GM19035 (cell line): ENCODE measurements at regions not wholly inside any gene's neighbourhood (a gene's known extent, or its start where the extent isn't known, plus 50 kb on each side); places are given as distances from the start of the nearest gene placed in this dataset.

ENCODE experiments used
- ATAC-seq: cut with Tn5 transposase; IDR thresholded peaks from one replicate; pipeline ENCODE4 v1.9.1; 2021; ENCODE audit not compliant: unreplicated experiment

DNA sequence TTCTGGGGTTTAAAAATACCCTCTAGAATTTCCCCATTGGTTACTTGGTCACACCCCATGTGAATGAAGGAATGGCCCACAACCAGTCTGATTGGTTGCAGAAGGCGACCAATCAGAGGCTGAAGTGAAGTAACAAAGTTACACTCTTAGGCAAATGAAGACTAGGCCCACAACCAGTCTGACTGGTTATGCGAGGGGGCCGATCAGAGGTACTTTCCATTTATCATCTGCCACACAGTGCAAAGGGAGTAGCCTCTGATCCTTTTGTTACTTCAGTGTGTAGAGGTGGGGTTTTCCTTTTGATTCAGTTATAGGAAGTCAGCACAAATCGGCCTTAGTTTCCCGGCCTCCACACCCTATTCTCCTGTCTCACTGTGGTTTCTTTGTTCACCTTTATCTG is 61.2 kb upstream of the SGK1 start:
- ATAC-seq = peak; percentile 96

DNA sequence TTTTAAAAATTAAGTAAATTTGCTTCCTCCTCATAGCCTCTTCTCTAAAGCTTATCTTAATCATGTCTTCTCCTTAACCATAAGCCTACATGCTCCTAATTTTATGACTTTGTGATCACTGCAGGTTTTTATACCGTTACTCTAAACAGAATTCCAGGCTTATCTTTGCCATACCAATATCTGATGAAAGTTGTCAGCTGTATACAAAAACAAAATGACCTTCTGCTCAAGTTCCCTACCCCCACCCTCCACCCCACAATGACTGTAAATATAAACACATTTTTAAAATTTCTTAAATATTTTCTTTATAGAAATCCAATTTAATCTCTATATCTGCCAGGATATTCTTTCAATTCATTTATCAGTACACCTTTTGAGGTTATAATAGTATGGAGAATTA is 60.5 kb upstream of the SGK1 start:
- ATAC-seq = no peak

DNA sequence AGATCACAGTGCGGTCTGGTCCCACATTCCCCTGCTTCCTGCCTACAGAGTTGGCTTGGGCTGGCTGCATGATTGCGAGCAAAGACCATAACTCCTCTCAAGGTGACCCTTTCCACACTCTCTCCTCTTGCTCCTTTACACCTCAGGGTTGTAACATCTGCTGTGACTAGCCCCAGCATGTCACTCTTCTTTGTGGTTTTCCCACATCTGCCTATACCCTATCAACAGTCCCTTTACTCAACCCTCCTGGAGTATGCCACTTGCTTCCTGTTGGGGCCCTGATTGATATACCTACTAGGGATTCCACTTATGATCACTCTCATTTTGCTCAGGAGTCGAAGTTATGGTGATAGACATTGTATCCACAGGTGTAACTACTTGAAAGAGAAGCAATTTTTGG is 58.9 kb upstream of the SGK1 start:
- no peak for ATAC-seq

DNA sequence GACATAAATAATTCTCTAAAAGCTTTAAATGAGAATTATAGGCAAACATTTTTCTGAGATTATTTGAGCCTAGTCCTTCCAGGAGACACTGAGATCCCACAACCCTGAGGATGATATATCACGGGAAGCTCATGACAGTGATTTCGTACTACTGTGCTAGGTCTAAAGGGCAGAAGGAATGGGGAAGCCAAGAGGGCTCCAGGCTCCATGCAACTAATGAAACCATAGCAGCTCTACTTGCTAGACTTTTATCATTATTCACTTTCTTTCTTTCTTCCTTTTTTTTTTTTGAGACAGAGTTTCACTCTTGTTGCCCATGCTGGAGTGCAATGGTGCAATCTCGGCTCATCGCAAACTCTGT is 57.3 kb upstream of the SGK1 start:
- ATAC-seq = no peak

DNA sequence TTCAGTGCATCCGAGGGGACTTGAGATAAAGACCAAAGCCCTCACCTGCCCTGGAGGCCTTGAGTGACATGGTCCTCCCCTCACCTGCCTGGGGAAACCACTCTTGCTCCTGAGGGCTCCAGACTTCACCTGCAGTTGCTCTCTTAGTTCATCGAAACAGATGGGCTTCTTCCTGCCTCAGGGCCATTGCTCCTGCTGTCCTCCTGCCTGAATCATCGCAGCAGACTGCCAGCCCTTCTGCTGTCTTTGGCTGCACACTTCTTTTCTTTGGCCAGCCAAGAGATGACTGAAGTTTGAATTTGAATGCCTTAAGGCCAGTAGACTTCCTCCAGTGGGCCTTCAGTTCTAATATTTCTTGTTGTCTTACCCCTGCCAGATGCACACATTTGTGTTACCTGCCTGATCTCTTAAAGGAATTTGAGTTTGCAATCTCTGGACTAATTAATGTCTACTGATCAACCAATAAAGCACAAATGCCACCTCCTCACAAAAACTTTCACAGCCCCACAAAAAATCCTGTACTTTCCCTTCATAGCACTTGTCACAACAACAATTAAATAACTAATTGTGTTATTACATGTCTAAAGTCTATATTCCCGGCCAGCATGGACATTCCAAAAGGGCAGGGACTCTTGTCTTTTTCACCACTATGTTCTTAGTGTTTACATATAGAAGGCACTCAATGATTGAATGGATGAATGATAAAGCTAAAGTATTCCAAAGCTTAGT is 56.7 kb upstream of the SGK1 start:
- no peak for ATAC-seq

DNA sequence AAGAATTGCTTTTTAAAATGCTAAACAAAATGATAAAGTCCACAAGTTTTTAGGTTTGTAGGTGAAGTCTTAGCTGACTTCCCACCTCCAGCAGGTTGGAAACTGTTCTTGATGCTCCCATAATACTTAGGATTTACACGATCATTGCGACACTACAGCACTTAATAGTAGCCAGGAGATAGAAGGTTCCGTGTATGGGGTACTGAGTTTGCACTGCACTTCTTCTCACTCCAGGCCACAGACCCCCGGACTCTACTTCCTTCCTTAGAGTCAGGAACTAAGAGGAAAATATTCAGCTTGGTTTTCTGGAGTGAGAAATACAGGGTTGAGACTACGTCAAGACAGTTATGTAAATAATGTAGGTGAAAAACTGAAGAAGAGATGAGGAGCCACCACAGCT is 56.1 kb upstream of the SGK1 start:
- ATAC-seq = no peak

DNA sequence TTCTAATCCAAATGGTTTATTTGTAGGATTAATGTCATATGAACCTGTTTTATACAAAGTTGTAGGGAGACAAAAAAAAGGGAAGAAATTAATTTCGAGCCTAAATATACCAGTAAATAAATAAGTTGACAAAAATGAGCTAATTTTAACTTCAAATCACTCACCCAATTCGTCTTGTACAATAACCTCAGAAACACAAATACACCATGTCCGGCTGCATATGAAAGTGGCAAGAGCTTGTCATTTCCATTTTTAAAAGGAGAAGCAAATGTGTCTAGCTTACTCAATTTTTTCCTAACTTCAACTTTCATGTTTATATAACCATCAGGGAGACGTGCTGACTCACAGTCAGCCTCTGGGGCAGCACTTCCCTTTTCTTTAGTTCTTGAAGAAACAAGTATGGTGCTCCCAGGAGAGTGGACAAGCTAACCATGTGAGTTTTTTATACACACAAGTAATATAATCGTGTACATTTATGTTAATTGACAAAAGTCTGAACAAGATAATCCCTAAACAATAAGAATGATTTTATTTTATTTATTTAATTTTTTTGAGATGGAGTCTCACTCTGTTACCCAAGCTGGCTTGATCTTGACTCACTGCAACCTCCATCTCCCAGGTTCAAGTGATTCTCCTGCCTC is 55.5 kb upstream of the SGK1 start:
- ATAC-seq = peak; percentile 89

DNA sequence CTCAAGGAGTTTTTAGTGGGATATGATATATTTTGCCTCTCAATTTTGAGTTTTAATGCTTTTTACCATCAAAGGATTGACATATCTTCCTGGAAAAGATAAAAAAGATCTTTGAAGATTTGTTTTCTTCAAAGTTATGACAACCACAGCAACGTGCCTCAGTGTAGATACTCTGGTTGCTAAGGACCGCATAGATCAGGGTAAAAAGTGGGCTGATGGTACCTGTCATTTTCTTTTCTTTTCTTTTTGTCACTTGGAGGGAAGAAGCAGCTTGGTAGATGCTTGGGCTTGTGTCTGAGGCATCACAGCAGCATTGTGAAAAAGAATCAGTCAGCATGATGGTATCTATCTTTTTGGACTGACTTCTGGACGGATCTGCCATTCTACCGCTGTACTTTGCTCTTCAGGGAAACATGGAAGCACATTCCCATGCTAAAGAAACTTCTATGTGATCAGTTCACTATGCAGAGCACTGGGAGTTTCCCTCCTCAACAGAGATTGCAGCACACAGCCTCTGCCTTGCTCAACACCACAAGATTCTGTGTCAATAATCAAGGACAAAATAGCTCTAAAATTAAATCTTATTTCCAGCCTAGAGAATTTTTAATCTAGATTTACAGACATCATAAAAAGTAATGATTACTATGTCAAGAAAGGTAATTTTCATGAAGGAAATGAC is 54.8 kb upstream of the SGK1 start:
- no peak for ATAC-seq

DNA sequence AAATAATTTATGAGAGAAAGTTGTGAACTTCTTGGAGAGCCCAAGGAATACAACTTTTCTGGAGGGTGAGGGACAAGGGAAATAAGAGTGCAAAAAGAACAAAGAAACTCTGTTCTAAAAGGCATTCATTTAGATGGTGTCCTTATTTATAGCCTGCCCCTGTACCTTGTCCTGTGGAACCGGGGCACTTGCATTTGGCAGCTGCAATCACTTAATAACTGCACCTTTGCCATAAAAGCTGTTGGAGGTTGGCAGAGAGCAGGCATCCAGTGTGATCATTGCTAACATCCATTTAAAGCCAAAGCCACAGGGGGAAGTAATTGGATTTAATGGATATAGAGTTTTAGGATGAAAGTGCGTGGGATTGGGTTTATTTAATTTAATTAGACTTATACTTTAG is 50.8 kb upstream of the SGK1 start:
- ATAC-seq = no peak
